Left ventricle myocardium inferior (tissue), 1 donor: ENCODE measurements at regions not wholly inside any gene's neighbourhood (a gene's known extent, or its start where the extent isn't known, plus 50 kb on each side); places are given as distances from the start of the nearest gene placed in this dataset.

Source experiments
- DNase-seq: peaks from one replicate; pipeline ENCODE4 v3.0.0-alpha.2; 2020
- H3K27ac ChIP-seq: fragments of 200-600 bp; replicated peaks from 2 replicates; pipeline ENCODE4 v1.8.0; 2021
- H3K27me3 ChIP-seq: fragments of 200-600 bp; 2 replicates; pipeline ENCODE4 v1.8.0; 2021; ENCODE audit warnings: low read depth
- H3K36me3 ChIP-seq: fragments of 200-600 bp; 2 replicates; pipeline ENCODE4 v1.8.0; 2021
- H3K4me1 ChIP-seq: fragments of 200-600 bp; 2 replicates; pipeline ENCODE4 v1.8.0; 2021
- H3K4me3 ChIP-seq: fragments of 200-600 bp; 2 replicates; pipeline ENCODE4 v1.8.0; 2021; ENCODE audit warnings: mild to moderate bottlenecking, moderate library complexity
- H3K9me3 ChIP-seq: fragments of 200-600 bp; replicated peaks from 2 replicates; pipeline ENCODE4 v1.8.0; 2021
- intact Hi-C: fragments of 100-400 bp; cut with micrococcal nuclease; formaldehyde crosslinking; loops from one replicate; pipeline ENCODE4 v1.11.0; 2022
- TF ChIP-seq, protein P1 (sequence below): fragments of 200-600 bp; IDR thresholded peaks from 2 replicates; pipeline ENCODE4 v1.8.0; 2021; ENCODE audit warnings: antibody characterized with exemption, mild to moderate bottlenecking, borderline replicate concordance
- donor health status: DM: no; HTN: yes; CAD: no; lungs with severe emphysema.

- no peaks in the 10 kb centered on the region for H3K4me1 ChIP-seq
- intact Hi-C loops: no loop called here
- H3K27ac ChIP-seq: no peak overlapping the region
- H3K27me3 ChIP-seq: no peaks in the 10 kb centered on the region
- no peak for DNase-seq
- H3K4me3 ChIP-seq: no peak overlapping the region
- H3K9me3 ChIP-seq: no peaks in the 10 kb centered on the region
- no peaks in the 10 kb centered on the region for H3K36me3 ChIP-seq
- TF ChIP-seq, protein P1, sequence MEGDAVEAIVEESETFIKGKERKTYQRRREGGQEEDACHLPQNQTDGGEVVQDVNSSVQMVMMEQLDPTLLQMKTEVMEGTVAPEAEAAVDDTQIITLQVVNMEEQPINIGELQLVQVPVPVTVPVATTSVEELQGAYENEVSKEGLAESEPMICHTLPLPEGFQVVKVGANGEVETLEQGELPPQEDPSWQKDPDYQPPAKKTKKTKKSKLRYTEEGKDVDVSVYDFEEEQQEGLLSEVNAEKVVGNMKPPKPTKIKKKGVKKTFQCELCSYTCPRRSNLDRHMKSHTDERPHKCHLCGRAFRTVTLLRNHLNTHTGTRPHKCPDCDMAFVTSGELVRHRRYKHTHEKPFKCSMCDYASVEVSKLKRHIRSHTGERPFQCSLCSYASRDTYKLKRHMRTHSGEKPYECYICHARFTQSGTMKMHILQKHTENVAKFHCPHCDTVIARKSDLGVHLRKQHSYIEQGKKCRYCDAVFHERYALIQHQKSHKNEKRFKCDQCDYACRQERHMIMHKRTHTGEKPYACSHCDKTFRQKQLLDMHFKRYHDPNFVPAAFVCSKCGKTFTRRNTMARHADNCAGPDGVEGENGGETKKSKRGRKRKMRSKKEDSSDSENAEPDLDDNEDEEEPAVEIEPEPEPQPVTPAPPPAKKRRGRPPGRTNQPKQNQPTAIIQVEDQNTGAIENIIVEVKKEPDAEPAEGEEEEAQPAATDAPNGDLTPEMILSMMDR: no peak
Measured at GRCh38 chr6:132244744-132245143, 156.5 kb downstream of the MOXD1 start.

- Histone ChIP-seq H3K27ac (no peak overlapping the region), H3K36me3 (no peaks in the 10 kb centered on the region), H3K4me1 (no peaks in the 10 kb centered on the region), H3K9me3 (no peaks in the 10 kb centered on the region), H3K27me3 (no peaks in the 10 kb centered on the region), H3K4me3 (no peak overlapping the region)
- no peak for DNase-seq
- intact Hi-C loops: no loop called here
- TF ChIP-seq, protein P1: no peak
Measured at GRCh38 chr6:132236744-132237143, 164.5 kb downstream of the MOXD1 start.

GRCh38 chr6:132236281-132236680 lies 165.0 kb downstream of the MOXD1 start:
- DNase-seq: no peak
- H3K27me3 ChIP-seq: no peaks in the 10 kb centered on the region
- H3K4me1 ChIP-seq: no peaks in the 10 kb centered on the region
- no peak overlapping the region for H3K27ac ChIP-seq
- H3K36me3 ChIP-seq: no peaks in the 10 kb centered on the region
- intact Hi-C loops: no loop called here
- H3K9me3 ChIP-seq: no peaks in the 10 kb centered on the region
- TF ChIP-seq, protein P1: no peak
- H3K4me3 ChIP-seq: no peak overlapping the region

- Histone ChIP-seq H3K4me1 (no peaks in the 10 kb centered on the region), H3K4me3 (no peak overlapping the region), H3K27ac (no peak overlapping the region), H3K36me3 (no peaks in the 10 kb centered on the region), H3K27me3 (no peaks in the 10 kb centered on the region), H3K9me3 (no peaks in the 10 kb centered on the region)
- DNase-seq: no peak
- TF ChIP-seq, protein P1: no peak
- intact Hi-C loops: no loop called here
Measured at GRCh38 chr6:132235596-132236280, 165.5 kb downstream of the MOXD1 start.

DNA sequence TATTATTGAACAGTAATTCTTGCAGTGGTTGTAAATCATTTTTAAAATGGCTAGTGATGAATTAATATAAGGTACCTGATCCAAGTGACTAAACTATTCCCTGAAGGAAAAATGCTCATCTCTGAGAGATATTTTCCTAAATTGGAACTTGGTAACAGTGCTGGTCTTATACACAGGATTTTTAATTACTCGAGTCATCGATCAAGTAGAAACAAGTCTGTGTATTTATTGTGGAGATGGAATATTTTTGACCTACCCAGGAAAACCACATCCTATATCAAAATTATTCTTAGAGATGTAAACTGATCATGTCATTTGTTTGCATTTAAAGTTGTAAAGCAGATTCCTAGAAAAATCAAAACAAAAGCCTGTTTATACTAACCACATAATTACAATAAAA lies 166.9 kb downstream of the MOXD1 start:
- no peak for DNase-seq
- Histone ChIP-seq H3K9me3 (no peaks in the 10 kb centered on the region), H3K4me3 (no peak overlapping the region), H3K4me1 (no peaks in the 10 kb centered on the region), H3K27me3 (no peaks in the 10 kb centered on the region), H3K27ac (no peak overlapping the region), H3K36me3 (no peaks in the 10 kb centered on the region)
- TF ChIP-seq, protein P1: no peak
- intact Hi-C loops: no loop called here
